GM19467 (cell line): ENCODE measurements at regions not wholly inside any gene's neighbourhood (a gene's known extent, or its start where the extent isn't known, plus 50 kb on each side); places are given as distances from the start of the nearest gene placed in this dataset.

Experiments used
- ATAC-seq: cut with Tn5 transposase; IDR thresholded peaks from one replicate; pipeline ENCODE4 v1.9.1; 2021; ENCODE audit warnings: mild to moderate bottlenecking, moderate library complexity; ENCODE audit not compliant: unreplicated experiment

GRCh38 chr2:180494286-180494685 is 486.1 kb upstream of the UBE2E3 start:
- no peak for ATAC-seq

GRCh38 chr2:180482696-180483095 is 475.6 kb upstream of the CWC22 start:
- no peak for ATAC-seq

GRCh38 chr2:180481998-180482397 is 474.9 kb upstream of the CWC22 start:
- no peak for ATAC-seq

- ATAC-seq: no peak
These were observed 471.8 kb upstream of the CWC22 start for GRCh38 chr2:180478883-180479282.

GRCh38 chr2:180474716-180475115 is 467.6 kb upstream of the CWC22 start:
- ATAC-seq: no peak

GRCh38 chr2:180473456-180473855 is 466.4 kb upstream of the CWC22 start:
- no peak for ATAC-seq

GRCh38 chr2:180472133-180472532 is 465.0 kb upstream of the CWC22 start:
- no peak for ATAC-seq

- no peak for ATAC-seq
These were observed 456.5 kb upstream of the CWC22 start for GRCh38 chr2:180463608-180464007.

- ATAC-seq: no peak
These were observed 454.7 kb upstream of the CWC22 start for GRCh38 chr2:180461761-180462160.

GRCh38 chr2:180456801-180457200 is 449.7 kb upstream of the CWC22 start:
- ATAC-seq: no peak

GRCh38 chr2:180450841-180451240 is 443.7 kb upstream of the CWC22 start:
- no peak for ATAC-seq

GRCh38 chr2:180449171-180449915 is 442.2 kb upstream of the CWC22 start:
- ATAC-seq: no peak

- ATAC-seq: no peak
These were observed 439.4 kb upstream of the CWC22 start for GRCh38 chr2:180446492-180446891.

- ATAC-seq: peak; percentile 60
These were observed 436.8 kb upstream of the CWC22 start for GRCh38 chr2:180443888-180444287.

GRCh38 chr2:180442860-180443644 is 436.0 kb upstream of the CWC22 start:
- ATAC-seq: peak; percentile 38

GRCh38 chr2:180419212-180419611 is 412.1 kb upstream of the CWC22 start:
- ATAC-seq: no peak

GRCh38 chr2:180416627-180417026 is 409.5 kb upstream of the CWC22 start:
- ATAC-seq: no peak

GRCh38 chr2:180413336-180413735 is 406.2 kb upstream of the CWC22 start:
- ATAC-seq: no peak

GRCh38 chr2:180412219-180412618 is 405.1 kb upstream of the CWC22 start:
- no peak for ATAC-seq

- no peak for ATAC-seq
These were observed 404.6 kb upstream of the CWC22 start for GRCh38 chr2:180411661-180412060.

- ATAC-seq: no peak
These were observed 399.6 kb upstream of the CWC22 start for GRCh38 chr2:180406687-180407086.

- no peak for ATAC-seq
These were observed 398.4 kb upstream of the CWC22 start for GRCh38 chr2:180405520-180405919.
